Transverse colon (tissue), 4 donors: ENCODE measurements at regions not wholly inside any gene's neighbourhood (a gene's known extent, or its start where the extent isn't known, plus 50 kb on each side); places are given as distances from the start of the nearest gene placed in this dataset.

Source experiments
- DNase-seq: peaks from one replicate; pipeline ENCODE4 v3.0.0-alpha.2; 2019
- H3K27ac ChIP-seq, 4 donors: fragments of 200-600 bp; sonication (generic); 2 replicates each; pipeline ENCODE4 v1.5.1; 2016 to 2018; ENCODE audit warnings: inconsistent platforms in 4 of 4
- H3K27me3 ChIP-seq: fragments of 200-600 bp; sonication (generic); 2 replicates; pipeline ENCODE4 v1.5.1; 2017; ENCODE audit warnings: inconsistent platforms
- H3K36me3 ChIP-seq, 4 donors: fragments of 200-600 bp; sonication (generic); 2 replicates each; pipeline ENCODE4 v1.5.1; 2017 to 2019; ENCODE audit warnings: inconsistent platforms in 4 of 4
- H3K4me1 ChIP-seq, 4 donors: fragments of 200-600 bp; sonication (generic); 2 replicates each; pipeline ENCODE4 v1.5.1; 2017 to 2020; ENCODE audit warnings: inconsistent platforms in 4 of 4
- H3K4me3 ChIP-seq, 4 donors: fragments of 200-600 bp; sonication (generic); 1 replicate in 1 of 4; 2 replicates in 3 of 4; pipeline versions ENCODE4 v1.5.1 to v1.6.1; 2017 to 2019; ENCODE audit warnings: inconsistent platforms in 4 of 4
- H3K9me3 ChIP-seq, 2 donors: fragments of 200-600 bp; sonication (generic); 2 replicates each; pipeline ENCODE4 v1.5.1; 2017 to 2019; ENCODE audit warnings: inconsistent platforms in 2 of 2
- CTCF ChIP-seq, 5 experiments: fragments of 200-600 bp in 3 of 5; fragments of 450-650 bp in 2 of 5; sonication (generic) in 3 of 5; IDR thresholded peaks; 1 replicate in 2 of 5; 2 replicates in 3 of 5; pipeline ENCODE4 v1.5.1; 2016 to 2017; ENCODE audit warnings: antibody characterized with exemption in 5 of 5, inconsistent platforms in 3 of 5, mild to moderate bottlenecking in 2 of 5, moderate library complexity in 1 of 5
- EP300 ChIP-seq: sonication (generic); formaldehyde crosslinking; IDR thresholded peaks from one replicate; pipeline ENCODE4 v1.6.1; 2017; ENCODE audit warnings: antibody characterized with exemption, low read depth
- POLR2A ChIP-seq: fragments of 450-650 bp; IDR thresholded peaks from one replicate; pipeline ENCODE4 v1.6.1; 2016; ENCODE audit warnings: antibody characterized with exemption, mild to moderate bottlenecking, moderate library complexity
- POLR2AphosphoS5 ChIP-seq, 3 donors: sonication (generic); formaldehyde crosslinking; IDR thresholded peaks; one replicate each; pipeline ENCODE4 v1.6.1; 2016; ENCODE audit warnings: antibody characterized with exemption in 3 of 3
- WGBS, 2 donors: methylation state at CpG; one replicate each; pipeline ENCODE4 v1.1.5; 2018; ENCODE audit warnings: low coverage in 1 of 2; 5-methylcytosine and 5-hydroxymethylcytosine counted together
- in situ Hi-C, 4 donors: fragments of 200-750 bp; cut with MboI; loops; one replicate each; pipeline versions ENCODE4 v1.15.0 to v1.15.1; 2017; ENCODE audit warnings: low sequenced_read_pairs in 3 of 4, low pct_ligation_motif_present in 1 of 4, low pct_unique_long_range_greater_than_20kb in 1 of 4
- intact Hi-C: fragments of 100-400 bp; cut with DNase I; formaldehyde crosslinking; loops from one replicate; pipeline ENCODE4 v1.15.1; 2023; ENCODE audit warnings: low total_unique reads

GRCh38 chr10:36606234-36606839 lies 519.1 kb upstream of the ANKRD30A start:
- intact Hi-C loops (no loop called here), in situ Hi-C loops (no loop called here)
- WGBS, 2 donors = 76 to 82% methylated on average over 5 of the region's 5 CpGs
- TF ChIP-seq POLR2A = no peak
- no peak for TF ChIP-seq CTCF (IDR thresholded peaks at IDR 0.05)
- no peak for TF ChIP-seq POLR2AphosphoS5 (IDR thresholded peaks at IDR 0.05)
- no peak for TF ChIP-seq EP300
- no peaks in the 10 kb centered on the region for H3K4me1 ChIP-seq
- H3K27ac ChIP-seq = no peak overlapping the region
- no peak overlapping the region for H3K4me3 ChIP-seq
- peaks cover 0 to 3% of the 10 kb centered on the region in 2 donors for H3K9me3 ChIP-seq
- DNase-seq = no peak
- H3K27me3 ChIP-seq = no peaks in the 10 kb centered on the region
- H3K36me3 ChIP-seq = no peaks in the 10 kb centered on the region

- no peak for DNase-seq
- no peak for TF ChIP-seq EP300
- no peak for TF ChIP-seq CTCF (IDR thresholded peaks at IDR 0.05)
- TF ChIP-seq POLR2A = no peak
- TF ChIP-seq POLR2AphosphoS5 (IDR thresholded peaks at IDR 0.05) = no peak
Observed at GRCh38 chr10:36604316-36604715, 521.1 kb upstream of the ANKRD30A start.

GRCh38 chr10:36603688-36604087 lies 521.7 kb upstream of the ANKRD30A start:
- no peaks in the 10 kb centered on the region for H3K4me1 ChIP-seq
- no peak overlapping the region for H3K4me3 ChIP-seq
- no peak for DNase-seq
- TF ChIP-seq POLR2A (no peak), POLR2AphosphoS5 (IDR thresholded peaks at IDR 0.05) (no peak), EP300 (no peak), CTCF (IDR thresholded peaks at IDR 0.05) (no peak)
- H3K27me3 ChIP-seq = no peaks in the 10 kb centered on the region
- H3K36me3 ChIP-seq = no peaks in the 10 kb centered on the region
- intact Hi-C loops (no loop called here), in situ Hi-C loops (no loop called here)
- WGBS, 2 donors = 83 to 89% methylated on average over 4 of the region's 4 CpGs
- peaks cover 0 to 3% of the 10 kb centered on the region in 2 donors for H3K9me3 ChIP-seq
- H3K27ac ChIP-seq = no peak overlapping the region

More at GRCh38 chr10:36604316-36604715, 521.1 kb upstream of the ANKRD30A start:
- 79 to 90% methylated on average over 2 of the region's 2 CpGs for WGBS, 2 donors
- Histone ChIP-seq H3K27ac (no peak overlapping the region), H3K9me3 (peaks cover 0 to 3% of the 10 kb centered on the region in 2 donors), H3K4me3 (no peak overlapping the region), H3K27me3 (no peaks in the 10 kb centered on the region), H3K36me3 (no peaks in the 10 kb centered on the region), H3K4me1 (no peaks in the 10 kb centered on the region)
- in situ Hi-C loops (no loop called here), intact Hi-C loops (no loop called here)

- in situ Hi-C loops (no loop called here), intact Hi-C loops (no loop called here)
- Histone ChIP-seq H3K27ac (no peak overlapping the region), H3K9me3 (peaks cover 0 to 3% of the 10 kb centered on the region in 2 donors), H3K4me1 (no peaks in the 10 kb centered on the region), H3K27me3 (no peaks in the 10 kb centered on the region), H3K4me3 (no peak overlapping the region), H3K36me3 (no peaks in the 10 kb centered on the region)
- TF ChIP-seq POLR2A (no peak), POLR2AphosphoS5 (IDR thresholded peaks at IDR 0.05) (no peak), EP300 (no peak), CTCF (IDR thresholded peaks at IDR 0.05) (no peak)
- DNase-seq = no peak
- 46 to 56% methylated on average over 4 of the region's 4 CpGs for WGBS, 2 donors
Observed at GRCh38 chr10:36602374-36602773, 523.0 kb upstream of the ANKRD30A start.
